Neural cell (in vitro differentiated cells): ENCODE measurements at regions not wholly inside any gene's neighbourhood (a gene's known extent, or its start where the extent isn't known, plus 50 kb on each side); places are given as distances from the start of the nearest gene placed in this dataset.
A peak's percentile ranks its signal among the peaks of the same experiment; 100 is the strongest.

Experiments used
- H2AFZ ChIP-seq: fragments of 200-600, 300-800 bp; sonication (generic), shearing (Covaris generic); 2 replicates; pipeline ENCODE4 v1.6.0; 2014; ENCODE audit warnings: low read depth, mild to moderate bottlenecking, antibody characterized with exemption, low read length, moderate library complexity
- H3F3A ChIP-seq: fragments of 200-600 bp; shearing (Covaris generic); 2 replicates; pipeline ENCODE4 v1.6.1; 2016; ENCODE audit warnings: mild to moderate bottlenecking, moderate library complexity, mixed read lengths, antibody characterized with exemption, low read length; ENCODE audit not compliant: insufficient read depth, poor library complexity, severe bottlenecking
- H3K27ac ChIP-seq: fragments of 200-600, 300-800 bp; sonication (generic), shearing (Covaris generic); 2 replicates; pipeline ENCODE4 v1.5.1; 2014; ENCODE audit warnings: mild to moderate bottlenecking, low read length, moderate library complexity
- H3K27me3 ChIP-seq: fragments of 300-800, 200-600 bp; sonication (generic), shearing (Covaris generic); 2 replicates; pipeline ENCODE4 v1.6.0; 2014; ENCODE audit warnings: mild to moderate bottlenecking, low read depth, low read length, moderate library complexity; ENCODE audit not compliant: insufficient read depth
- H3K36me3 ChIP-seq: fragments of 300-800, 200-600 bp; sonication (generic), shearing (Covaris generic); 2 replicates; pipeline ENCODE4 v1.5.1; 2014; ENCODE audit warnings: mild to moderate bottlenecking, antibody characterized with exemption, low read length, moderate library complexity; ENCODE audit not compliant: insufficient read depth
- H3K4me2 ChIP-seq: fragments of 300-800, 200-600 bp; sonication (generic), shearing (Covaris generic); 2 replicates; pipeline ENCODE4 v1.6.0; 2014; ENCODE audit warnings: mild to moderate bottlenecking, low read length
- H3K4me3 ChIP-seq: fragments of 300-800, 200-600 bp; sonication (generic), shearing (Covaris generic); 2 replicates; pipeline ENCODE4 v1.5.1; 2014; ENCODE audit warnings: mild to moderate bottlenecking, low read length, moderate library complexity
- H3K79me2 ChIP-seq: fragments of 200-600 bp; shearing (Covaris generic); replicated peaks from 2 replicates; pipeline ENCODE4 v1.6.0; 2014; ENCODE audit warnings: mild to moderate bottlenecking, low read length, moderate library complexity; ENCODE audit not compliant: insufficient read depth
- H3K9ac ChIP-seq: fragments of 300-800, 200-600 bp; sonication (generic), shearing (Covaris generic); 2 replicates; pipeline ENCODE4 v1.6.1; 2016; ENCODE audit warnings: mild to moderate bottlenecking, low read length, mixed read lengths
- H3K9me2 ChIP-seq: fragments of 200-600 bp; shearing (Covaris generic); 2 replicates; pipeline ENCODE4 v1.6.1; 2016; ENCODE audit warnings: mild to moderate bottlenecking, low read length, mixed read lengths; ENCODE audit not compliant: insufficient read depth
- H3K9me3 ChIP-seq: fragments of 200-600, 300-800 bp; sonication (generic), shearing (Covaris generic); 2 replicates; pipeline ENCODE4 v1.6.1; 2016; ENCODE audit warnings: mild to moderate bottlenecking, mixed run types, low read length, moderate library complexity, mixed read lengths
- H4K20me1 ChIP-seq: fragments of 200-600 bp; shearing (Covaris generic); 2 replicates; pipeline ENCODE4 v1.6.1; 2016; ENCODE audit warnings: mild to moderate bottlenecking, mixed run types; ENCODE audit not compliant: insufficient read depth
- CTCF ChIP-seq: fragments of 450-650 bp; IDR thresholded peaks from 2 replicates; pipeline ENCODE4 v1.5.1; 2014; ENCODE audit warnings: antibody characterized with exemption, mild to moderate bottlenecking, moderate library complexity; ENCODE audit not compliant: poor library complexity, severe bottlenecking
- EP300 ChIP-seq: fragments of 450-650 bp; conservative IDR thresholded peaks from 2 replicates; pipeline ENCODE4 v1.6.1; 2014; ENCODE audit warnings: antibody characterized with exemption, mild to moderate bottlenecking, moderate library complexity; ENCODE audit not compliant: poor library complexity, severe bottlenecking
- EZH2 ChIP-seq: fragments of 200-600, 300-800 bp; shearing (Covaris generic), sonication (generic); IDR thresholded peaks from 2 replicates; pipeline ENCODE4 v1.6.1; 2014; ENCODE audit warnings: antibody characterized with exemption, low read length, borderline replicate concordance, mild to moderate bottlenecking; ENCODE audit not compliant: insufficient read depth, poor library complexity, severe bottlenecking
- MXI1 ChIP-seq: fragments of 450-650 bp; conservative IDR thresholded peaks from 2 replicates; pipeline ENCODE4 v1.6.1; 2014; ENCODE audit warnings: antibody characterized with exemption, mild to moderate bottlenecking; ENCODE audit not compliant: poor library complexity, severe bottlenecking
- POLR2AphosphoS5 ChIP-seq: IDR thresholded peaks from 2 replicates; pipeline ENCODE4 v1.6.1; 2012
- RAD21 ChIP-seq: fragments of 450-650 bp; conservative IDR thresholded peaks from 2 replicates; pipeline ENCODE4 v1.6.1; 2014; ENCODE audit warnings: antibody characterized with exemption, mild to moderate bottlenecking, moderate library complexity
- REST ChIP-seq: IDR thresholded peaks from 2 replicates; pipeline ENCODE4 v1.6.1; 2012; ENCODE audit warnings: borderline replicate concordance
- SMC3 ChIP-seq: fragments of 450-650 bp; conservative IDR thresholded peaks from 2 replicates; pipeline ENCODE4 v1.6.1; 2014; ENCODE audit warnings: antibody characterized with exemption, mild to moderate bottlenecking, moderate library complexity; ENCODE audit not compliant: poor library complexity
- TAF1 ChIP-seq: IDR thresholded peaks from 2 replicates; pipeline ENCODE4 v1.6.1; 2012; ENCODE audit warnings: low read depth

- Histone ChIP-seq H3K4me2 (no peak overlapping the region), H3K9me3 (no peaks in the 10 kb centered on the region)
These were observed 586.0 kb downstream of the EBF1 start for GRCh38 chr5:158513490-158514318.

GRCh38 chr5:158511454-158511853 is 588.3 kb downstream of the EBF1 start:
- no peaks in the 10 kb centered on the region for H3F3A ChIP-seq
- H3K9me2 ChIP-seq: no peaks in the 10 kb centered on the region
- no peak overlapping the region for H3K4me3 ChIP-seq
- H3K9me3 ChIP-seq: no peaks in the 10 kb centered on the region
- no peak overlapping the region for H3K9ac ChIP-seq
- no peaks in the 10 kb centered on the region for H3K36me3 ChIP-seq
- no peaks in the 10 kb centered on the region for H3K79me2 ChIP-seq
- no peak overlapping the region for H3K4me2 ChIP-seq
- no peak overlapping the region for H3K27ac ChIP-seq
- no peaks in the 10 kb centered on the region for H4K20me1 ChIP-seq
- H3K27me3 ChIP-seq: no peaks in the 10 kb centered on the region
- H2AFZ ChIP-seq: no peak overlapping the region
- TF ChIP-seq TAF1 (no peak), RAD21 (no peak), MXI1 (no peak), CTCF (no peak), REST (no peak)

More at GRCh38 chr5:158513490-158514318, 586.0 kb downstream of the EBF1 start:
- H3K9me2 ChIP-seq: no peaks in the 10 kb centered on the region
- TF ChIP-seq TAF1 (no peak), POLR2AphosphoS5 (no peak), RAD21 (no peak), SMC3 (no peak), EP300 (no peak), EZH2 (no peak), REST (no peak), MXI1 (no peak), CTCF (no peak)
- peak overlapping the region; percentile 13 for H3K27ac ChIP-seq
- H3K36me3 ChIP-seq: no peaks in the 10 kb centered on the region
- no peak overlapping the region for H2AFZ ChIP-seq
- no peaks in the 10 kb centered on the region for H4K20me1 ChIP-seq
- H3F3A ChIP-seq: no peaks in the 10 kb centered on the region
- no peak overlapping the region for H3K9ac ChIP-seq
- no peak overlapping the region for H3K4me3 ChIP-seq
- H3K79me2 ChIP-seq: no peaks in the 10 kb centered on the region
- no peaks in the 10 kb centered on the region for H3K27me3 ChIP-seq
